ENCODE measurements at regions not wholly inside any gene's neighbourhood (a gene's known extent, or its start where the extent isn't known, plus 50 kb on each side); places are given as distances from the start of the nearest gene placed in this dataset.

DNA sequence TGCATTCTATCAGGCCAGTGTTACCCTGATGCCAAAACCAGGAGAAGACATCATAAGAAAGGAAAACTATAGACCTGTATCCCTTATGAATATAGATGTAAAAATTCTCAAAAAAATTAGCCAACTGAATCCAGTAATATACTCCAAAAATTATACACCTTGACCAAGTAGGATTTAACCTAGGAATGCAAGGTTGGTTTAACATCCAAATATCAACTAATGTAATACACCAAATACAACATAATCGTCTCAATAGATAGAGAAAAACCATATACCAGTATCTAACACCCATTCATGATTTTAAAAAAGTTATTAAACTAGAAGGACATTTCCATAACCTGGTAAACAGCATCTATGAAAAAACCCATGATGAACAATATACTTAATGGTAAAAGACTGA, 56.5 kb upstream of the SELENOK start:
- TF ChIP-seq, protein P1, sequence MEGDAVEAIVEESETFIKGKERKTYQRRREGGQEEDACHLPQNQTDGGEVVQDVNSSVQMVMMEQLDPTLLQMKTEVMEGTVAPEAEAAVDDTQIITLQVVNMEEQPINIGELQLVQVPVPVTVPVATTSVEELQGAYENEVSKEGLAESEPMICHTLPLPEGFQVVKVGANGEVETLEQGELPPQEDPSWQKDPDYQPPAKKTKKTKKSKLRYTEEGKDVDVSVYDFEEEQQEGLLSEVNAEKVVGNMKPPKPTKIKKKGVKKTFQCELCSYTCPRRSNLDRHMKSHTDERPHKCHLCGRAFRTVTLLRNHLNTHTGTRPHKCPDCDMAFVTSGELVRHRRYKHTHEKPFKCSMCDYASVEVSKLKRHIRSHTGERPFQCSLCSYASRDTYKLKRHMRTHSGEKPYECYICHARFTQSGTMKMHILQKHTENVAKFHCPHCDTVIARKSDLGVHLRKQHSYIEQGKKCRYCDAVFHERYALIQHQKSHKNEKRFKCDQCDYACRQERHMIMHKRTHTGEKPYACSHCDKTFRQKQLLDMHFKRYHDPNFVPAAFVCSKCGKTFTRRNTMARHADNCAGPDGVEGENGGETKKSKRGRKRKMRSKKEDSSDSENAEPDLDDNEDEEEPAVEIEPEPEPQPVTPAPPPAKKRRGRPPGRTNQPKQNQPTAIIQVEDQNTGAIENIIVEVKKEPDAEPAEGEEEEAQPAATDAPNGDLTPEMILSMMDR (IDR thresholded peaks at IDR 0.05), result no peak
- TF ChIP-seq POLR2A (IDR thresholded peaks at IDR 0.05) (no peak), POLR2AphosphoS5 (IDR thresholded peaks at IDR 0.05) (no peak), EP300 (IDR thresholded peaks at IDR 0.05) (no peak)
